ENCODE measurements at regions not wholly inside any gene's neighbourhood (a gene's known extent, or its start where the extent isn't known, plus 50 kb on each side); places are given as distances from the start of the nearest gene placed in this dataset.
"Not testable (repeated sequence)": the region's sequence is repeated elsewhere in the genome, so short reads cannot be mapped to it uniquely, and the experiment has no call there.

DNA sequence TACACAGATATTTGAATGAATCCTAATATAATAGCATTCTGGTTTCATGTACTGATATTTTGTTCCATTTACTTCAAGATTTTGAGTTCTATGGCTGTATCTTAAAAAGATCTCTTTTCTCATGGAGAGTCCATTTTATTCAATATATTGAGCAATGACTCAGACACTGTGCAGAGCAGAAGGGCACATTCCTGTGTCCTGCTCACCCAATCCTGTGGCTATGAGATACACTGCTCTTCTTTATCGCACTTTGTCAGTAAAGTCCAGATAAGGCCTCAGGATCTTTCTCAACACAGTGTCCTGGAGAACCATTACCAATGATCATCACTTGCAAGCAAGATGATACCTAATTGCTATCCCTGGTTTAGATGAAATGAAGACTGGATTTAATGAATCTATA, 155.0 kb downstream of the CYSLTR2 start:
- no peak for DNase-seq (ENCODE audit: low spot score)

DNA sequence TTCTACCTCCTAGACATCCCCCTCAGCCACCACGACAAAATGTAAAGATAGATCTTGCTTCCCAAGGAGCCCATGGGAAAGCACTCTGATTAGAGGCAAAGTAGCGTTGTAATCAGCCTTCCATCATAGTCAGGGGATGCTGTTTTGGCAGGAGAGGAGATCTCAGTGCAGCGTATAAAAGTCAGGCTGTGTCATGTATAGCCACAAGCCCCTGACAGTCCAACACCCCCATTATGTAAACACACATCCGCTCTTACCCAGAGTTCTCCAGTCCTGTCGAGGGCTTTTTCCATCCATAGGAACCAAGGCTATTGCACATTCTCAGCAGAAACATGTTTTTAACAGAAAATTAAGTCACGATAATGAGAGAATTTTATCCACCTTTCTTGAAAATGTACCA, 156.3 kb downstream of the CYSLTR2 start:
- DNase-seq (ENCODE audit: low spot score) = no peak

DNA sequence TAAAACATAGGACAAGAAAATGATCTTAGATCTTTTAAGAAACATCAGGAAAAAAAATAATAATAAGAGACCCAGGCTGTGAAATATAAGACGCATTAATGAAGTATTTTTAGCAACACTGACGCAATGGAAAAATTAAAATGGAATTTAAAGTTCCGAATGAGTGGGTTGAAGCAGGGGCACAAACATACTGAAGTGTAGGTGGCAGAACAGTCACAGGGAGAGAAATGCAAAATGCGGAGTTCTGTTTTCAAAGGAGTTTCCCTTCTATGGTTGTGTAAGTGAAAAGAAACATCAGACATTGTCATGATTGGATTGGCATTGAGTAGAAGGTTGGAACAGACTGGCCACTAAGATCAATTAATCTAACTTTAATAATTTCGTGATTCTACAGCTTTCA, 159.8 kb downstream of the CYSLTR2 start:
- no peak for DNase-seq (ENCODE audit: low spot score)

DNA sequence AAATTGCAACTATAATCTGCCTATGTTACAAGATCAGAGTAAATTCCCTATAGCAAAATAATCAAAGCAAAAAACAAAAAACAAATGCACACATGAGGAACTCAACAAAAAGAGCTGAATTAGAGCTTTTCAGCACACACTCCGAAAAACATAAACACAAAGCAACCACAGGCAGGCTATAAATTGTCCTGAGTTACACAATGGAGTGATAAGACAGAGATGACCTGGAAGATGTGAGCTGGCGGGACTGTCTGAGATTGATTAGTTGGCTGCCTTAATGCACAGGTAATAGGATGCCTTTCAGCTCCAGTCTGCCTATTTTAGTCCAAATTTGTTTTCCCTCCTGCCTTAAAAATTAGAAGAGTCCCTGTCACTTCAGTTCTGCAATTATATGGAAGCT, 159.0 kb upstream of the FNDC3A start:
- DNase-seq (ENCODE audit: low spot score) = no peak

DNA sequence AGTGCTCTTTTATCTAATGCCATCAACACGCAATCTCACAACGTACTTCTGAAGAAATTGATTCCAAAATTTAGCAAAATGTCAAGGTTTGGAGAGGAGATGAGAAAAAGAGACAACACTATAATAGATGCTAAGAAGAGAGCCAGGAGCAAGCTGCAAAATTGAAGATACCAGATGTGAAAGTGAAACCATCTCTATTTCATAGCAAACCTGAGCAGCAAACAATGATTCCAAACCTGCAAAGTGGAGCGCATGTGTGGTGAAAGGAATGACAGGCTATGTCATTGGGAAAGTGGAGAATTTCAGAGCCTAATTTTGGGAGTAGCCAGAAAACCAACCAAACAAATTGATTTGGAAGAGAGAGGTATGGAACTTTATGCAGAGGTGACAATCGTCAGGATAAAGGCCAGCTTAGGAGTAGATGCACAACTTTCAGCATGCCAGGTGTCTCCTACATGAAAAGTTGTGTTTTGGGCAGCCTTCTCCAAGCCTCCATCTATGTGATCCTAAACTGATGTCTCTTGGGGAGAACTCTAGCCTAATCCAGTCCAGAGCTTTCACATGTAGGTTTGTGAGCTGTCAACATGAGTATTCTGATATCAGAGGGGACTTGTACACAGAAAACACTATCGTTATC, 158.4 kb upstream of the FNDC3A start:
- peak; percentile 12 for DNase-seq (ENCODE audit: low spot score)

DNA sequence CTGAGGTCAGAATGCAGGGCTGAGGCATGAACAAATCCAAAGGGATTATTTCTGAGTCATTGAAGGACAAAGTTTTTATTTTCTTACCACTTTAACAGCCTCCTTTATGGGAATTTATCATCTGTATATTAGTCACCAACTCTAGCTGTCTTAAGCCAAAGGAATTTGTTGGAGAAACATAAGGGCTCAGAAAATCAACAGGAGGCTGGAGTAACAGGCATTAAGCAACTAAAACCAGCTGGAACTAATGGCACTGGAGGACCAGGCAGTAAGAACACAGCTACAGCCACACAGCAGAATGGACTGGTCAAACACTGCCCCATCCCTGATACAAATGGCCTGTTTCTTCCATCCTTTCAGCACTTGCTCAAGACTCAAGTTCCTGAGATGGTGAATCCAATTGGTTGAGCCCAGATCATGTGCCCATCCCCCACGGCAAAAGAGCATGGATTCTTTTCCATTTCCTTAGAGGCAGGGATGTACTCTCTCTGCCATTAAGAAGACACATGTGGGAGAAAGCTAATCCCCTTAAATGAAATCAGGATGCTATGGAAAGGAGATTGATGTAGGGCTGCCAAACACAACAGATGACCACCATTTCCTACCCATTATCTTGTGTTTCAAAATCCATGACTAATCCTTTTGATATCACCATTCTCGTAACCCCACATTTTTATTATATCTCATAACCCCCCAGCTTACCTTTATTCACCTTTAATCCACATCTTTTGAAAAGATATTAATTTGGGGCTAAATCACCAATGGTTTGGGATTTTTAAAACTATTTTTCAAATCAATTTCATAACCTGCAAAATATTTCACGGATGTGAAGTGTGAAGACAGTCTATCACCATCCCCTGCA, 157.0 kb upstream of the FNDC3A start:
- DNase-seq (ENCODE audit: low spot score) = no peak

DNA sequence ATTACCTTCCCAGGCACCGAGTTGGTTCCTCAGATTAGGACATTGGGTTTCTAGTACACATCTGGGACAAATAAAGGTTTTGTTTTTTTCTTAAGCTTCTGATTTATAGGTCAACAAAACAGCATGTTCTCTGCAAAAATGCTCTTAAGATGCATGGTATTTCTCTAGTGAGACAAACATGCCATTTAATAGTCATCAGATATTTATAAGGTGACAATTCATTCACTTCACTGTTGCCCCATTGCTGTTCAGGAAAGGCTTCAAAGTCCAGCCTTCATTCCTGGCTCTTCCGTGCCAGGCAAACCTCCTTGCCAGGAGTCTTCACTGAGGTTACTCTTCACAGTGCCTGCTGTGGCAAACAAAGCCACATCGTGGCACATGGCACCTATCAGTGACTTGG, 156.3 kb upstream of the FNDC3A start:
- DNase-seq (ENCODE audit: low spot score) = no peak

DNA sequence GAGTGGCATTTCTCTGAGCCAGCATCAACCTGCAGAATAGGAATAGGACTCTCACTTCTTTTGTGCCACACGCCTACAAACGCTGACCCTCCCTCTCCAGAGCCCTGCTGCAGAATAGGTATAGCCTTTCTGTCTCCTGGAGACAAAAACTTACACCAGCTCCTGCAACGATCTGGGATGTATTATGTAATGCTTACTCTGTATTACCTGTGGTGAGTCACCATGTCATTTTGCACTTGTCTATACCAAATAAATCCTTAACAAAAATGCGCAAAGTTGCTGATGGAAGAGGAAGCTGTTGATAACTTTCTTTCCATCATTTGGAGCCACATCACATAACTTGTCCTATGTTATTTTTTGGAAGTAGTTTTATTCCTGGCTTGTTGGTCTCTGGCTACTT, 155.8 kb upstream of the FNDC3A start:
- DNase-seq (ENCODE audit: low spot score) = no peak

DNA sequence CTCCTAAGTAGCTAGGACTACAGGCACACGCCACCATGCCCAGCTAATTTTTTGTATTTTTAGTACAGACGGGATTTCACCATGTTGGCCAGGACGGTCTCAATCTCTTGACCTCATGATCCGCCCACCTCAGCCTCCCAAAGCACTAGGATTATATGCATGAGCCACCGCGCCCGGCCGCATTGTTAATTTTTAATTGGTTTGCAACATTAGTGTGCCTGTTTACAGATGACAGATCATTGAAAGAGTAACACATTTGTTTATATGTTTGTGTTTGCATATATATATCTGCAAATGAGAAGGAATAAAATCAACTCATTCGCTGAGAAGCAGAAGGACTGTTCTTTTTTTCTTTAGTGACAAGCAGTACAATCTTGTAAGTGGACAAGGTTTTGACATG, 152.2 kb upstream of the FNDC3A start:
- not testable (repeated sequence) for DNase-seq (ENCODE audit: low spot score)

DNA sequence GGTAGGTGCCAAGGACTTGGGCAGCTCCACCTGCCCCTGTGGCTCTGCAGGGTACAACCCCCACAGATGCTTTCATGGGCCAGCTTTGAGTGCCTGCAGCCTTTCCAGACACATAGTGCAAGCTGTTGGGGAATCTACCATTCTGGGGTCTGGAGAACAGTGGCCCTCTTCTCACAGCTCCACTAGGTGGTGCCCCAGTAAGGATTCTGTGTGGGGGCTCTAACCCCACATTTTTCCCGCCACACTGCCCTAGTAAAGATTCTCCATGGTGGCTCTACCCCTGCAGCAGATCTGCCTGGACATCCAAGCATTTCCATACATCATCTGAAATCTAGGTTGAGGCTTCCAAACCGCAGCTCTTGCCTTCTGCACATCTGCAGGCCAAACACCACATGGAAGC, 149.7 kb upstream of the FNDC3A start:
- no peak for DNase-seq (ENCODE audit: low spot score)

DNA sequence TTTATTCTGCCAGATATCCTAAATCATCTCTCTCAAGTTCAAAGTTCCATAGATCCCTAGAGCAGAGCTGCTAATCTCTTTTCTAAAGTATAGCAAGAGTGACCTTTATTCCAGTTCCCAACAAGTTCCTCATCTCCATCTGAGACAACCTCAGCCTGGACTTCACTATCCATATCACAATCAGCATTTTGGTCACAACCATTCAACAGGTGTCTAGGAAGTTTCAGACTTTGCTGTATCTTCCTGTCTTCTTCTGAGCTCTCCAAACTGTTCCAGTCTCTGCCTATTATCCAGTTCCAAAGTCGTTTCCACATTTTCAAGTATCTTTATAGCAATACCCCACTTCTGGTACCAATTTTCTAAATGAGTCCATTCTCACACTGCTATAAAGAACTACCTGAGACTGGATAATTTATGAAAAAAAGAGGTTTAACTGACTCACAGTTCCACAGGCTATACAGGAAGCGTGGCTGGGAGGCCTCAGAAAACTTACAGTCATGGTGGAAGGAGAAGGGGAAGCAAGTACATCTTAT, 148.7 kb upstream of the FNDC3A start:
- DNase-seq (ENCODE audit: low spot score) = not testable (repeated sequence)

DNA sequence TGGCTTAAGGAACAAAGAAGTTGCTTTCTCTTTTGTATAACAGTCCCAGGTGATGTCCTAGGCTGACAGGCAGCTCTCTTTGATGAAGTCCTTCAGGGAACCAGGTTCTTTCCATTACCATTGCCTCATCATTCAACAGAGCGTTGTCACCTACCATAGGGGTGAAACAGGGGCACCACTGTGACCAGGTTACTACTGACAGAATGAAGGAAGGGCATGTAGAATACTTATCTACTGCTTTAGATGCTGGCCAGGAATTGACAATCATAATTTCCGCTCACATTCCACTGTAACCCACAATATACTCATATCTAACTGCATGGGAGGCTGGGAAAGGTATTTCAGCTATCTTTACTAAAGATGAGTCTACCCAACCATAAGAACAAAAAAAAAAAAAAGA, 148.0 kb upstream of the FNDC3A start:
- DNase-seq (ENCODE audit: low spot score) = no peak

DNA sequence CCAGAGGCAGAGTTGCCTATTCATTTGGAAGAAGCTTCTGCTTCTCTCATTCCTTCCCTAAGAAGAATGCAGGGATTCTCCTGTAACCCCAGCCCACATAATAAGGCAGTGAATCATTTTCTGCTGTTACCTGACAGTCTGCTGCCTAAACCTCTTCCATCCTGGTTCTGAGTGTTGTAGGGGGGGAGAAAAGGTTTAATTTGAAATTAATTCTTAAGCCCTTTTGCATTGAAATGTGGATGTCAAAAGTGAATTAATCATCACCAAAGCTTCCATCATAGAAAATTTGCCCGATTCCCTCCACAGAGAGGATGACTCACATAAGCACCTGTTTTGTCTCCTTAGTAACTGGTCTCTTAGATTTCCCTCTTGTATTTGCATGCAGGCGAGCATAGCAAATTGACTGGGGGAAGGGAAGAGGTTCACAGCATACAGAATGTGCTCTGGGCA, 146.7 kb upstream of the FNDC3A start:
- no peak for DNase-seq (ENCODE audit: low spot score)

DNA sequence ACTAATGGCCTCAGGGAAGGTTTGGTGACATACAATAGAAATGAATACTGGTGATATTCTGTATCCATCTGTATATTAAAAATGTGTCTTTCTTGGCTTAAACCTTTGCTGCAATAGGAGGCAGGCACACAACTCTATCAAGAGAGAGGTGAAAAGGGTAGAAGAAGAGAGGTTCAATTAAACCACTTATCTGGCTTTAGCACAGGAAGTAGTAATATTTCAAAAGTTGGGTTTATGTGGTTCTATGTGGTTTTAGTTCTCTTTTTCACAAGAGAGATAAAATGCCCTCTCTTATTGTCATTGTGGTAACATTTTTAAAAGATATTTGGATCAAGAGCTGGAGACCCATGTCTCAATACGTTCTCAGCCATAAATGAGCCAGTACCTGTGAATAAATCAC, 146.2 kb upstream of the FNDC3A start:
- no peak for DNase-seq (ENCODE audit: low spot score)

DNA sequence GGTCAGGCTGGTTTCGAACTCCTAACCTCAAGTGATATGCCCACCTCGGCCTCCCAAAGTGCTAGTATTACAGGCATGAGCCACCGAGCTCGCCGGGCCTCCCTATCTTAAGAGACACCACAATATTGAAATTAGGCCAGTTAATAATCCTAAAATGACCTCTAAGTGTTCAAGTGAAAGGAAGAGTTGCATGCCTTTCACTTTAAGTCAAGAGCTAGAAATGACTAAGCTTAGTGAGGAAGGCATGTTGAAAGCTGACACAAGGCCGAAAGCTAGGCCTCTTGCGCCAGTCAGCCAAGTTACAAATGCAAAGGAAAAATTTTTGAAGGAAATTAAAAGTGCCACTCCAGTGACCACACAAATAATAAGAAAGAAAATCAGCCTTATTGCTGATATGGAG, 144.5 kb upstream of the FNDC3A start:
- no peak for DNase-seq (ENCODE audit: low spot score)

DNA sequence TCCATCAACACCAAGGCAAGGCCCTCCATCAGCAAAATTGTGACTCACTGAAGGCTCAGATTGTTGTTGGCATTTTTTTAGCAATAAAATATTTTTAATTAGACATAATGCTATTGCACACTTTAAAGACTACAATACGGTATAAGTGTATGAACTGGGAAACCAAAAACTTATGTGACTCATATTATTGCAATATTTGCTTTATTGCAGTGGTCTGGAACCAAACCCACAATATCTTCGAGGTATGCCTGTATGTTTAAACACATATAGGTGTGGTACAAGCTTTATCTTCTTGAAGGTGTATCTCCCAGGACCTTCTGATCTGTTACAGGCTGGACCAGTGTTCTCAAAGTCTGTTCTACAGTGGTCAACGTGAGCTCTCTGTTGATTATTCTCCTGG, 142.3 kb upstream of the FNDC3A start:
- no peak for DNase-seq (ENCODE audit: low spot score)

DNA sequence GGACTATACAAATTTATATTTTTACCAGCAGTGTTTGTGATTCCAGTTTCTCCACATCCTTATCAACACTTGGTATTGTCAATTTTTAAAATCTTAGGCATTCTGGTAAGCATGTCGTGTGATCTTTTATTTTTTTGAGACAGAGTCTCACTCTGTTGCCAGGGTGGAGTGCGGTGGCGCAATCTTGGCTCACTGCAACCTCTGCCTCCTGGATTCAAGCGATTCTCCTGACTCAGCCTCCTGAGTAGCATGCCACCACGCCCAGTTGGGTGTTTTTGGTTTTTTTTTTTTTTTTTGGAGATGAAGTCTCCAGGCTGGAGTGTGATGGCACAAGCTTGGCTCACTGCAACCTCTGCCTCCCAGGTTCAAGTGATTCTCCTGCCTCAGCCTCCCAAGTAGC, 140.4 kb upstream of the FNDC3A start:
- DNase-seq (ENCODE audit: low spot score) = not testable (repeated sequence)

DNA sequence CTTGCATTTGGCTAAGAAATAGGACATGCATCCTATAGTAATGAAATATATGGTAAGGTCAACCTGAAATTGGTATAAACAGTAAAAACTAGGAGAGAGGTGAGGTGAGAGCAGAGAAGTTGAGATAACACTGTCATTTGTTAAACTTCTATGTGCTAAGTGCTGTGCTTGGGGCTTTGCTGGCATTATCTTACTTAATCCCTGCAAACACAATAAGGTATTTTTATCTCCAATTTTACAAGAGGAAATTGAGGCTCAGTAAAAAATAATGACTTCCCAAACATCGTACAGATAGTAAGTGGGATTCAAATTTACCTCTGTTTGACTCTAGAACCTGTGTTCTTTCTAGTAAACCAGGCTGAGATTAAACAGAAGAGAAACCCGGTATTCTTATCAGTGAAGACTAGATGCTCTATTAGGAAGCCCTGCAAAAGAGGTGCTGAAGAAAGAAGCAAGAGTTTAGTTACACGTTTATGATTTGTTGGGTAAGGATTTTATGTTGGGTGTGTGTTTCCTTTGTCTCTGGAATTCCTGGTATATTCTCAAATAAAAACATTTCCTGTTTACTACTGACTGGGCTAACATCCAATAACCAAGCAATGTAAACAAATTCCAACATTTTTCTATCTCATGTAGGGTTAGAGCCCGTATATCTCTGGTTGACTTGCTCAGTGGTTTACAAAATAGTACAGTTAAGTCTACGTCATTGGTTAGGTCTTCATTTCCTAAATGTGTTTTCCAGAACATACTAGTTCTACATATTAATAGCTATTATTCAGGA, 137.3 kb upstream of the FNDC3A start:
- no peak for DNase-seq (ENCODE audit: low spot score)

DNA sequence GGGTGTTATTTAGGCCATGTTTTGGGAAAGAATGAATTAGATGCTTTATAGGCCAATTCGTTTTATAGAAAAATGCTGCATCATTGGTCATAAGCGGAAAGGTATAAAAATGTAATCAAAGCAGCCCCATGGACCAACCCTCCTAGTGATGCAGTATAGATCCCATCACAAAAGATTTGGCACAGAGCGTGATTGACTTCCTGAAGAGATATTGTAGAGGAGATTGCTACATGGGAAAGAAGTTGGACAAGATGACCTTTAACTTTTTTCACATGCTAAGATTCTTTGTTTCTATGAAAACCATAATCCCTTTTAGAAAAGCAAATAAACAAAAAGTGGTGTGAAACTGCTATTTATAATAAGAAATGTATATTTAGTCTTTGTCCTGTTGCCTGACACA, 136.5 kb upstream of the FNDC3A start:
- no peak for DNase-seq (ENCODE audit: low spot score)

DNA sequence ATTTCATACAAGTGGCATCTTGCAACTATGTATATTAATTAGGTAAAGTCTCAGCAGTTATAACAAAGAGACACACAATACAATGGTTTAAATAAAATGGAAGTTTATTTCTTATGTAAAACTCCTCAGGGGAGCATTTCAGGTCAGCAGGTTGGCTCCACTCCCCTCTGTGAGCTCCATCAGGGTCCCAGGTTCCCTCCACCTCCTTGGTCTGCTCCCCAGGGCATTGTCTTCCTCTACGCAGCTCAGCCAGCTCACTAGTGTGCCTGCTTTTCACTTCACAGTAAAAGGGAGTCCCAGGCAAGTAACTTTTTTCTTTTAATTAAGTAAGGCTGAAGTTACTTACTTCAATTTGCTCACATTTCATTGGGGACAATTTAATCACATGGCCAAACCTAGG, 135.3 kb upstream of the FNDC3A start:
- no peak for DNase-seq (ENCODE audit: low spot score)

DNA sequence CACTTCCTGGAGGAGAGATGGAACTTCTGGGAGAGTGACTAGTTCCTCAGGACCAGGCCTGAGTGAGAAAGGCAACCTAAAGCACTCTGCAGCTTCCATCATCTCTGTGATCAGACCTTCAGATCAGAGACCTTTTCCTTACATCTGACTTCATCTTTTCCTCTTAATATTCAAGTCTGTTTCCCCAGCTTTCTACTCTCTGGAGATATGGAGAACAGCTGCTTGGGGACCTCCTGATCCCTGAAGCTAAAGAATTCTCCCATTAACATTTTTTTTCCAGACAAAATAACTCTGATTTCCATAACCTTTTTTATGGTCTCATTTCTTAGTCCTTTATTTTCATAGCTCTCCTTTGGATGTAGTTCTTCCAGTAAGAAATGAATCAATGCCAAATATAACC, 133.4 kb upstream of the FNDC3A start:
- no peak for DNase-seq (ENCODE audit: low spot score)

DNA sequence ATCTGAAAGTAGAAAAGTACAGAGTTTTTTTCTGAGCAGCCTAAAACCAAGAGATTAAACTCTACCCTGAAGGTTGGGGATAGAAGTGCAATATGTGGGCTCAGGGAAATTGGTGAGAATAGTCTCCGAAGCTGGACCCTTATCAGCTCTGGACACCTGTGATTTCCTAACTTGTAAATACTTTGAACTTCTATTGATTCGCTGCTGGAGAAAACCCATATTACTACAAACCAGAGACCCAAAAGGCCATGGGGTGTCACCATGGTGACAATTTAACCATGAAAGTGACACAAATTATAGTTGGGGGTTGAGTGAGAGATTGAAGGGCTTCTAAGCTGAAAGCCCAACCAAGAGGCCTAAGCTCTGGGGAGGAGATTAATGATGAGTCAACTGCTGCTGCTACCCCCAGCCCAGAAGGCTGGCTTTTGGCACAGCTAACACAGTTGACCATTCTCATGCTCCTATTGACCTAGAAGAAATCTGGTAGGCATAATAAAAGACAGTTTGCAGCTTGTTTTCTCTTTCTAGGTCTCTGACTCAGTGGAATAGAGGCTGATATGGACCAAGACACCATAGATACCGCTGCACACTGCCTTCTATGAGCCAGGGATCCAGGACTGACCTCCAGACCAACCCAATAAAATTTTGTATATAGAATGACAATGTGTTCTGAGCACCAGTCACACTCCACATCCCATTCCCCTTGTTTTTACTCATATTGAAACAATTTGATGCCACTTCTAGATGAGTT, 131.9 kb upstream of the FNDC3A start:
- no peak for DNase-seq (ENCODE audit: low spot score)
